Karpas-422 (cell line): ENCODE measurements at regions not wholly inside any gene's neighbourhood (a gene's known extent, or its start where the extent isn't known, plus 50 kb on each side); places are given as distances from the start of the nearest gene placed in this dataset.

Source experiments
- DNase-seq: peaks from one replicate; pipeline ENCODE4 v3.0.0-alpha.2; 2015
- H2AFZ ChIP-seq: fragments of 200-600 bp; sonication (generic); 2 replicates; pipeline ENCODE4 v1.6.1; 2014; ENCODE audit warnings: antibody characterized with exemption, low read length, mixed read lengths
- H3K27ac ChIP-seq: fragments of 200-600 bp; sonication (generic); 2 replicates; pipeline ENCODE4 v1.5.1; 2014; ENCODE audit warnings: mild to moderate bottlenecking, low read length, moderate library complexity
- H3K27me3 ChIP-seq: fragments of 200-600 bp; sonication (generic); 2 replicates; pipeline ENCODE4 v1.6.1; 2014; ENCODE audit warnings: low read length, mixed read lengths
- H3K36me3 ChIP-seq: fragments of 200-600 bp; sonication (generic); 2 replicates; pipeline ENCODE4 v1.6.1; 2014; ENCODE audit warnings: low read length, mixed read lengths; ENCODE audit not compliant: insufficient read depth
- H3K4me1 ChIP-seq: fragments of 200-600 bp; sonication (generic); 2 replicates; pipeline ENCODE4 v1.6.1; 2014; ENCODE audit warnings: mild to moderate bottlenecking, low read length, mixed read lengths
- H3K4me2 ChIP-seq: fragments of 200-600 bp; sonication (generic); 2 replicates; pipeline ENCODE4 v1.6.1; 2014; ENCODE audit warnings: low read length, low read depth, mild to moderate bottlenecking; ENCODE audit not compliant: poor library complexity, severe bottlenecking
- H3K4me3 ChIP-seq: fragments of 200-600 bp; sonication (generic); 2 replicates; pipeline ENCODE4 v1.5.1; 2014; ENCODE audit warnings: mild to moderate bottlenecking, antibody characterized with exemption, low read length, mixed read lengths
- H3K79me2 ChIP-seq: fragments of 200-600 bp; sonication (generic); 2 replicates; pipeline ENCODE4 v1.6.1; 2014; ENCODE audit warnings: mild to moderate bottlenecking, low read length, mixed read lengths
- H3K9ac ChIP-seq: fragments of 200-600 bp; sonication (generic); 2 replicates; pipeline ENCODE4 v1.6.0; 2014; ENCODE audit warnings: low read length
- H3K9me2 ChIP-seq: fragments of 200-600 bp; sonication (generic), shearing (Covaris generic); replicated peaks from 2 replicates; pipeline ENCODE4 v1.6.0; 2014; ENCODE audit warnings: mild to moderate bottlenecking, low read length, moderate library complexity; ENCODE audit not compliant: insufficient read depth
- H3K9me3 ChIP-seq: fragments of 300-700, 200-600 bp; sonication (generic); 2 replicates; pipeline ENCODE4 v1.6.1; 2014; ENCODE audit warnings: low read length, mixed read lengths
- H4K20me1 ChIP-seq: fragments of 200-600 bp; sonication (generic); 2 replicates; pipeline ENCODE4 v1.6.1; 2014; ENCODE audit warnings: mild to moderate bottlenecking, antibody characterized with exemption, low read length, low read depth; ENCODE audit not compliant: insufficient read depth

- H3K9ac ChIP-seq = peak overlapping the region; percentile 42
- peak overlapping the region; percentile 70 for H3K4me2 ChIP-seq
- peak overlapping the region; percentile 91 for H3K27ac ChIP-seq
Observed at GRCh38 chr12:25004447-25004846, 55.5 kb upstream of the BCAT1 start.

DNA sequence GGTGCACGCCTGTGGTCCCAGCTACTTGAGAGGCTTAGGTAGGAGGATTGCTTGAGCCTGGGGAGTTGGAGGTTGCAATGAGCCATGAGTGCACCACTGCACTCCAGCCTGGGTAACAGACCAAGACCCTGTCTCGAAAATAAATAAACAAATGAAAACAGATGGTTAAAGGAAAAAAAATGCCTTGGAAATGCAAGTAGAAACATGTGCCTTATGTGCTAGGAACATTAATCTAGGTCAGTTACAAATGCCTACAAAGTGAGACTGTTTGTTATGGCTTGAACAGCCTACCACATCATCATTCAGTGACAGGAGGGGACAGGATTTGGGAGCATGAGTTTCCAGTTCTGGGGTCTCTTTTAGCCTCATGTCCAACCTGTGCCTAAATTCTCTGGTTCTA is 52.4 kb upstream of the BCAT1 start:
- Histone ChIP-seq H3K4me2 (peak overlapping the region; percentile 57), H2AFZ (peak overlapping the region; percentile 57), H3K9me2 (no peaks in the 10 kb centered on the region), H3K9me3 (no peaks in the 10 kb centered on the region), H3K79me2 (no peaks in the 10 kb centered on the region), H4K20me1 (no peaks in the 10 kb centered on the region), H3K9ac (peak overlapping the region; percentile 37), H3K4me3 (no peak overlapping the region), H3K27me3 (no peaks in the 10 kb centered on the region), H3K27ac (peak overlapping the region; percentile 94), H3K36me3 (no peaks in the 10 kb centered on the region), H3K4me1 (peaks cover 87% of the 10 kb centered on the region)
- DNase-seq = no peak

More at GRCh38 chr12:25004447-25004846, 55.5 kb upstream of the BCAT1 start:
- peaks cover 56% of the 10 kb centered on the region for H3K4me1 ChIP-seq
- no peaks in the 10 kb centered on the region for H3K9me2 ChIP-seq
- H4K20me1 ChIP-seq = no peaks in the 10 kb centered on the region
- DNase-seq = peak; percentile 74
- H3K27me3 ChIP-seq = no peaks in the 10 kb centered on the region
- peak overlapping the region; percentile 33 for H3K4me3 ChIP-seq
- no peaks in the 10 kb centered on the region for H3K36me3 ChIP-seq
- peak overlapping the region; percentile 26 for H2AFZ ChIP-seq
- H3K9me3 ChIP-seq = no peaks in the 10 kb centered on the region
- H3K79me2 ChIP-seq = no peaks in the 10 kb centered on the region
